Heart left ventricle (tissue), 16 donors: ENCODE measurements at regions not wholly inside any gene's neighbourhood (a gene's known extent, or its start where the extent isn't known, plus 50 kb on each side); places are given as distances from the start of the nearest gene placed in this dataset.

Experiments used
- ATAC-seq, 4 donors: fragments of 200-7000 bp; cut with Tn5 transposase; one replicate each; pipeline ENCODE4 v1.9.1; 2020 to 2022; ENCODE audit warnings: moderate library complexity in 4 of 4, mild to moderate bottlenecking in 3 of 4, moderate number of reproducible peaks in 1 of 4
- DNase-seq, 5 donors: peaks; one replicate each; pipeline ENCODE4 v3.0.0-alpha.2; 2020
- H3K27ac ChIP-seq, 12 donors: fragments of 200-600 bp; sonication (generic) in 4 of 12; one replicate each; pipeline versions ENCODE4 v1.5.0 to v1.8.0; 2016 to 2022; ENCODE audit warnings: mild to moderate bottlenecking in 2 of 12
- H3K27me3 ChIP-seq, 9 donors: fragments of 200-600 bp; sonication (generic) in 2 of 9; one replicate each; pipeline versions ENCODE4 v1.5.1 to v1.8.0; 2016 to 2022; ENCODE audit warnings: mild to moderate bottlenecking in 3 of 9
- H3K36me3 ChIP-seq, 9 donors: fragments of 200-600 bp; sonication (generic) in 2 of 9; one replicate each; pipeline versions ENCODE4 v1.5.0 to v1.8.0; 2018 to 2022; ENCODE audit warnings: mild to moderate bottlenecking in 2 of 9
- H3K4me1 ChIP-seq, 12 donors: fragments of 200-600 bp; sonication (generic) in 4 of 12; one replicate each; pipeline versions ENCODE4 v1.5.0 to v1.8.0; 2016 to 2022; ENCODE audit warnings: mild to moderate bottlenecking in 3 of 12
- H3K4me3 ChIP-seq, 12 donors: fragments of 200-600 bp; sonication (generic) in 4 of 12; one replicate each; pipeline versions ENCODE4 v1.5.0 to v1.8.0; 2017 to 2022; ENCODE audit warnings: mild to moderate bottlenecking in 9 of 12, moderate library complexity in 4 of 12
- H3K9me3 ChIP-seq, 12 donors: fragments of 200-600 bp; sonication (generic) in 4 of 12; one replicate each; pipeline versions ENCODE4 v1.5.0 to v1.8.0; 2016 to 2022; ENCODE audit warnings: mild to moderate bottlenecking in 1 of 12
- CTCF ChIP-seq, 12 donors: fragments of 200-600 bp; sonication (generic) in 4 of 12; IDR thresholded peaks; one replicate each; pipeline versions ENCODE4 v1.5.0 to v1.8.0; 2018 to 2022; ENCODE audit warnings: antibody characterized with exemption in 12 of 12, mild to moderate bottlenecking in 5 of 12
- POLR2A ChIP-seq, 2 donors: fragments of 450-650 bp; IDR thresholded peaks; one replicate each; pipeline ENCODE4 v1.6.1; 2017; ENCODE audit warnings: antibody characterized with exemption in 2 of 2, mild to moderate bottlenecking in 2 of 2, moderate library complexity in 2 of 2
- WGBS, 4 donors: extraction: QIAGEN DNeasy Blood & Tissue Kit in 2 of 4; methylation state at CpG; one replicate each; pipeline versions ENCODE4 v1.1.5 to v1.1.7; 2013 to 2018; 5-methylcytosine and 5-hydroxymethylcytosine counted together
- intact Hi-C, 10 donors: fragments of 100-400 bp; cut with DNase I; formaldehyde crosslinking; loops; one replicate each; pipeline versions ENCODE4 v1.11.1 to v1.14.2; 2022
- donor health status: ischemic (EF 13 %, LVEDD 7.1; RV severe dilation, severe dysfunction).
- donor health status: healthy with polysubstance abuse.
- donor health status: DM: no; HTN: yes; CAD: no.
- donor health status: DM: no; HTN: no; CAD: no.
- donor health status: ischemic (EF 25% LVEDD 6.9; RV normal size, moderate dysfunction).
- donor health status: ischemic (EF 25% LVEDD 5.7; RV mildly dilated, moderate dysfunction).
- donor health status: healthy.
- donor health status: DM: yes; HTN: yes; CAD: no.
- donor health status: ischemic (EF 35%, LVEDD 5.7; RV mildly dilated, moderate dysfunction).
- donor health status: nonischemic (EF 11% LVEDD 7.7; RV severe dilation, severe dysfunction).
- donor health status: DM: yes; HTN: yes; CAD: no.
- donor health status: PGD.
- donor health status: ischemic (EF 29% LVEDD 5.4; RV normal size, mild dysfunction).
- donor health status: nonischemic (EF 23%, LVEDD 6.1; RV moderate dilation, normal function).

GRCh38 chr5:25060575-25060974, 415.8 kb upstream of the CDH10 start:
- no peak for TF ChIP-seq CTCF (IDR thresholded peaks at IDR 0.05)
- TF ChIP-seq POLR2A (IDR thresholded peaks at IDR 0.05): no peak
- ATAC-seq: no peak

GRCh38 chr5:25056836-25057235, 412.1 kb upstream of the CDH10 start:
- intact Hi-C loops: no loop called here
- ATAC-seq: no peak
- Histone ChIP-seq H3K36me3 (no peaks in the 10 kb centered on the region), H3K27me3 (no peaks in the 10 kb centered on the region), H3K9me3 (peaks cover 0 to 8% (median 0%) of the 10 kb centered on the region in 12 donors), H3K4me3 (no peak overlapping the region), H3K4me1 (no peaks in the 10 kb centered on the region), H3K27ac (no peak overlapping the region)
- DNase-seq: no peak
- no peak for TF ChIP-seq POLR2A (IDR thresholded peaks at IDR 0.05)
- no peak for TF ChIP-seq CTCF (IDR thresholded peaks at IDR 0.05)

More at GRCh38 chr5:25060575-25060974, 415.8 kb upstream of the CDH10 start:
- Histone ChIP-seq H3K4me3 (no peak overlapping the region), H3K27ac (no peak overlapping the region), H3K9me3 (peaks cover 0 to 5% (median 0%) of the 10 kb centered on the region in 12 donors), H3K4me1 (no peaks in the 10 kb centered on the region), H3K27me3 (no peaks in the 10 kb centered on the region), H3K36me3 (no peaks in the 10 kb centered on the region)
- 72 to 79% (median 73%) methylated on average over 2 of the region's 2 CpGs for WGBS, 4 donors
- intact Hi-C loops: no loop called here
- DNase-seq: no peak

- intact Hi-C loops: no loop called here
- WGBS, 4 donors: 45 to 60% (median 57%) methylated on average over 3 of the region's 3 CpGs
- Histone ChIP-seq H3K27ac (no peak overlapping the region), H3K36me3 (no peaks in the 10 kb centered on the region), H3K9me3 (peaks cover 0 to 8% (median 0%) of the 10 kb centered on the region in 12 donors), H3K4me1 (no peaks in the 10 kb centered on the region), H3K4me3 (no peak overlapping the region), H3K27me3 (no peaks in the 10 kb centered on the region)
- TF ChIP-seq CTCF (IDR thresholded peaks at IDR 0.05) (no peak), POLR2A (IDR thresholded peaks at IDR 0.05) (no peak)
- ATAC-seq (no peak), DNase-seq (no peak)
Measured at GRCh38 chr5:25033658-25034057, 388.9 kb upstream of the CDH10 start.

- TF ChIP-seq CTCF (IDR thresholded peaks at IDR 0.05): no peak
- no peak for TF ChIP-seq POLR2A (IDR thresholded peaks at IDR 0.05)
- H3K4me3 ChIP-seq: no peak overlapping the region
- ATAC-seq: peak in 1 of 4 donors; percentile 20
- DNase-seq: peak in 2 of 5 donors; percentile 12 to 26
- no peak overlapping the region for H3K27ac ChIP-seq
- no peaks in the 10 kb centered on the region for H3K27me3 ChIP-seq
- intact Hi-C loops: no loop called here
- no peaks in the 10 kb centered on the region for H3K4me1 ChIP-seq
- peaks cover 0 to 7% (median 0%) of the 10 kb centered on the region in 12 donors for H3K9me3 ChIP-seq
- H3K36me3 ChIP-seq: no peaks in the 10 kb centered on the region
Measured at GRCh38 chr5:25029004-25029403, 384.2 kb upstream of the CDH10 start.
